ENCODE measurements at regions not wholly inside any gene's neighbourhood (a gene's known extent, or its start where the extent isn't known, plus 50 kb on each side); places are given as distances from the start of the nearest gene placed in this dataset.
"Not testable (repeated sequence)": the region's sequence is repeated elsewhere in the genome, so short reads cannot be mapped to it uniquely, and the experiment has no call there.

DNA sequence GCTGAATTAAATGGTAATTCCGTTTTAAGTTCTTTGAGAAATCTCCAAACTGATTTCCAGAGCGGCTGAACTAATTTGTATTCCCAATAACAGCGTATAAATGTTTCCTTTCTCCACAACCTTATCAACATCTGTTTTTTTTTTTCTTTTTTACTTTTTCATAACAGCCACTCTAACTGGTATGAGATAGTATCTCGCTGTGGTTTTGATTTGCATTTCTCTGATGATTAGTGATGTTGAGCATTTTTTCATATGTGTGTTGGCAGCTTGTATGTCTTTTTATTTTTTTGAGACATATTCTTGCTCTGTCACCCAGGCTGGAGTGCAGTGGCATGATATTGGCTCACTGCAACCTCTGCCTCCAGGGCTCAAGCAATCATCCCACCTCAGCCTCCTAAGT lies 2018.3 kb upstream of the ACO1 start:
- not testable (repeated sequence) for H3K4me3 Mint-ChIP-seq

DNA sequence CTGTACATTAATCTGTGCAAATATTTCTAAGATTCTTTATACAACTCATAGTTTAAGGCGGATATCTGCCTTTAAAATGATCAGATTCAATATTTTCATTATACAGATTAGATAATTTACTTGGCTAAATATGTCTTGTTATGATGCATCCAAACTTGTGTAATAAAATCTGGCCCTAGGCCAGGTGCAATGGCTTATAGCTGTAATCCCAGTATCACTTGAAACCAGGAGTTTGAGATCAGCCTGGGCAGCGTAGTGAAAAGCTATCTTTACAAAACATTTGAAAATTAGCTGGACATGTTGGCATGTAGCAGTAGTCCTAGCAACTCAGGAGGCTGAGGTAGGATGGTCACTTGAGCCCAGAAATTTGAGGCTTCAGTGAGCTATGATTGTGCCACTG lies 2002.2 kb upstream of the ACO1 start:
- H3K4me1 Mint-ChIP-seq (ENCODE audit: low read depth), result no peaks in the 10 kb centered on the region
- no peaks in the 10 kb centered on the region for H3K27me3 Mint-ChIP-seq (ENCODE audit: insufficient read depth)
- no peak for DNase-seq (ENCODE audit: low spot score)
- H3K9me3 Mint-ChIP-seq, result no peaks in the 10 kb centered on the region
- H3K27ac Mint-ChIP-seq, result no peak overlapping the region
- no peaks in the 10 kb centered on the region for H3K36me3 Mint-ChIP-seq (ENCODE audit: low read depth)
- intact Hi-C loops (cut with micrococcal nuclease), result no loop called here
- H3K4me3 Mint-ChIP-seq, result no peak overlapping the region

More for the DNA sequence above, 2018.3 kb upstream of the ACO1 start:
- DNase-seq (ENCODE audit: low spot score); H3K27ac Mint-ChIP-seq; H3K4me1 Mint-ChIP-seq (ENCODE audit: low read depth); H3K27me3 Mint-ChIP-seq (ENCODE audit: insufficient read depth); intact Hi-C loops (cut with micrococcal nuclease); H3K36me3 Mint-ChIP-seq (ENCODE audit: low read depth); H3K9me3 Mint-ChIP-seq: not testable (repeated sequence)

DNA sequence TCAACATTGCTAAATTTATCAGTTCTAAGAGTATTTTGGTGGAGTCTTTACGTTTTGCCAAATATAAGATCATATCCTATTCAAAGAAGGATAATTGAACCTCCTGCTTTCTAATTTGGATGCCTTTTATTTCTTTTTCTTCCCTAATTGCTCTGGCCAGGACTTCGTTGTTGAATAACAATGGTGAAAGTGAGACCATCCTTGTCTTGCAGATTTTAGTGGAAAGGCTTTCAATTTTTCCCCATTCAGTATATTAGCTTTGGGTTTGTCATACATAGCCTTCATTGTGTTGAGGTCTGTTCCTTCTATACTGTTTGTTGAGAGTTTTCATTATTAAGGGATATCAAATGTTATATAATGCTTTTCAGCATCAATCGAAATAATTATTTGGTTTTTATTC lies 1974.2 kb upstream of the ACO1 start:
- Mint-ChIP-seq H3K4me3 (no peak overlapping the region), H3K36me3 (ENCODE audit: low read depth) (no peaks in the 10 kb centered on the region)
- intact Hi-C loops (cut with micrococcal nuclease), result no loop called here

DNA sequence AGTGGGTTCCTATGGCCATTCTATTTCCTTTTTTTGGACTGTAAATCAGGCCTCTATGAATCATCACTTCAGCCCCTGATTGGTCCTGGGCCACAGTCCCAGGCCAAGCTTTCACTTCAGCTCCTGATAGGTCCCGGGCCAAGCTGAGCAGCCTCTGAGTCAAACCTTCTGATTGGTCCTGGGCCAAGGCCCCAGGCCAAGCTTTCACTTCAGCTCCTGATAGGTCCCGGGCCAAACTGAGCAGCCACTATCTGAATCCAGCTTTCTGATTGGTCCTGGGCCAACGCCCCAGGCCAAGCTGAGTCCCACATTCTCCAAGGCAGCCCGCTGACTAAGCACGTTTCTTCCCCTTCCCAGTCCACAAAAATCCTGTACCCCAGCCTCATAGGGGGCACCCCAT lies 1972.9 kb upstream of the ACO1 start:
- intact Hi-C loops (cut with micrococcal nuclease), result no loop called here
- Mint-ChIP-seq H3K27me3 (ENCODE audit: insufficient read depth) (no peaks in the 10 kb centered on the region), H3K4me3 (no peak overlapping the region), H3K4me1 (ENCODE audit: low read depth) (no peaks in the 10 kb centered on the region), H3K27ac (no peak overlapping the region), H3K36me3 (ENCODE audit: low read depth) (no peaks in the 10 kb centered on the region), H3K9me3 (peaks cover 37% of the 10 kb centered on the region)
- DNase-seq (ENCODE audit: low spot score), result no peak

More for the DNA sequence above, 1974.2 kb upstream of the ACO1 start:
- DNase-seq (ENCODE audit: low spot score), result no peak
- H3K27ac Mint-ChIP-seq, result no peak overlapping the region
- H3K27me3 Mint-ChIP-seq (ENCODE audit: insufficient read depth), result no peaks in the 10 kb centered on the region
- H3K4me1 Mint-ChIP-seq (ENCODE audit: low read depth), result no peaks in the 10 kb centered on the region
- peaks cover 32% of the 10 kb centered on the region for H3K9me3 Mint-ChIP-seq

DNA sequence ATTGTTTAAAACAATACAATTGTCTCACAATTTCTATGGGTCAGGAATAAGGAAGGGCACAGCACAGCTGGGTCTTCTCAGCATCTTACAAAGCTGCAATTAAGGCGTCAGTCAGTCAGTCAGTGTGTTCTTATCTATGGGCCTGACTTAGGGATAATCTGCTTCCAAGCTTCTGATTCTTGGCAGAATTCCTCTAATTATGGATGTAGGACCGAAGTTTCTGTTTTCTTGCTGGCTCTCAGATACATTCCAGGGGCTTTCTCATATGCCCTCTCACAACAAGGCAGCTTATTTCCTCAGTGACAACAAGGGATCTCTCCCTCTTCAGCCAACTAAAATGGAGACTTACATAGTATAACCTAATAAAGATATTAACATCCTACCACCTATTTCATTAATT lies 1925.3 kb upstream of the ACO1 start:
- H3K27me3 Mint-ChIP-seq (ENCODE audit: insufficient read depth), result no peaks in the 10 kb centered on the region
- H3K4me3 Mint-ChIP-seq, result no peak overlapping the region
- intact Hi-C loops (cut with micrococcal nuclease), result no loop called here
- DNase-seq (ENCODE audit: low spot score), result no peak
- H3K36me3 Mint-ChIP-seq (ENCODE audit: low read depth), result no peaks in the 10 kb centered on the region
- H3K9me3 Mint-ChIP-seq, result no peaks in the 10 kb centered on the region
- no peaks in the 10 kb centered on the region for H3K4me1 Mint-ChIP-seq (ENCODE audit: low read depth)
- no peak overlapping the region for H3K27ac Mint-ChIP-seq

DNA sequence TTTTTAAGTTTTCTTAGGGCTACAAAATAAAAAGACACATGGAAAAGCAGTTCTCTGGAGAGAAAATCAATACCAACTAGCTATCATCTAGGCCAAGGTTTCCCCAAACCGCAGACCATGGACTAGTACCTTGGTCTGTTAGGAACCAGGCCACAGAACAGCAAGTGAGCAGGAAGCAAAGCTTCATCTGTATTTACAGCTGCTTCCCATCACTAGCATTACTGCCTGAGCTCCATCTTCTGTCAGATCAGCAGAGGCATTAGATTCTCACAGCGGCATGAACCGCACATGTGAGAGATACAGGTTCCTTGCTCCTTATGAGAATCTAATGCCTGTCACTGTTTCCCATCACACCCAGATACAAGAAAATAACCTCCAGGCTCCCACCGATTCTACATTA lies 1907.6 kb upstream of the ACO1 start:
- intact Hi-C loops (cut with micrococcal nuclease), result no loop called here
- no peak overlapping the region for H3K27ac Mint-ChIP-seq
- no peaks in the 10 kb centered on the region for H3K4me1 Mint-ChIP-seq (ENCODE audit: low read depth)
- DNase-seq (ENCODE audit: low spot score), result no peak
- H3K9me3 Mint-ChIP-seq, result peaks cover 3% of the 10 kb centered on the region
- H3K36me3 Mint-ChIP-seq (ENCODE audit: low read depth), result no peaks in the 10 kb centered on the region
- H3K27me3 Mint-ChIP-seq (ENCODE audit: insufficient read depth), result no peaks in the 10 kb centered on the region
- no peak overlapping the region for H3K4me3 Mint-ChIP-seq

DNA sequence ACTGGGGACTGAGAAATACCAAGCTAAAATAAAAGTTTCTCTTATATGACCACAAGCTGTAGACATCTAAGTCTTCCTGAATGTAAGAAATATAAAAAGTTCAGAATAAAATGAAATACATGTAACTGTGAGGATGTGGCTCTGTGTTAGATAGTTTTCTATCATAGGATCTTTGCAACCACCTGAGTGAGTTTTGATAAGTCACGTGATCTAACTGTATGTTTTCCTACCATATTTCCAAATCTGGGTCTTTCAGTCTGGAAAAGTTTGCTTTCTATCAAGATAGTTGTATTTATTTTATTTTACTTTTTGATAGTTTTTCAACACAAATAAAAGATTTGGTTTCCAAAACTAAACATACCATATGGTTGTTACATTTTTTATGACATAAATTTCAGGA lies 1905.8 kb upstream of the ACO1 start:
- H3K4me1 Mint-ChIP-seq (ENCODE audit: low read depth), result no peaks in the 10 kb centered on the region
- peaks cover 4% of the 10 kb centered on the region for H3K9me3 Mint-ChIP-seq
- no peak overlapping the region for H3K4me3 Mint-ChIP-seq
- no peaks in the 10 kb centered on the region for H3K36me3 Mint-ChIP-seq (ENCODE audit: low read depth)
- intact Hi-C loops (cut with micrococcal nuclease), result no loop called here
- no peaks in the 10 kb centered on the region for H3K27me3 Mint-ChIP-seq (ENCODE audit: insufficient read depth)
- no peak overlapping the region for H3K27ac Mint-ChIP-seq
- DNase-seq (ENCODE audit: low spot score), result no peak

DNA sequence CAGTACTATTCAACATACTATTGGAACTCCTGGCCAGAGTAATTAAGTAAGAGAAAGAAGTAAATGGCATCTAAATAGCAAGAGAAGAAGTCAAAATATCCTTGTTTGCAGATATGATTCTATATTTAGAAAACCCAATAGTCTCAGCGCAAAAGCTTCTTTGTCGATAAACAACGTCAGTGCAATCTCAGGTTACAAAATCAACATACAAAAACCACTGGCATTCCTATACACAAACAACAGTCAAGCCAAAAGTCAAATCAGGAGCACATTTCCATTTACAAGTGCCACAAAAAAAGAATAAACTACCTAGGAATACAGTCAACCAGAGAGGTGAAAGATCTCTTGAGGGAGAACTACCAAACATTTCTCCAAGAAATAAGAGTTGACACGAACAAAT lies 1901.9 kb upstream of the ACO1 start:
- no peak for DNase-seq (ENCODE audit: low spot score)
- Mint-ChIP-seq H3K4me1 (ENCODE audit: low read depth) (no peaks in the 10 kb centered on the region), H3K4me3 (no peak overlapping the region), H3K9me3 (peaks cover 4% of the 10 kb centered on the region), H3K27me3 (ENCODE audit: insufficient read depth) (no peaks in the 10 kb centered on the region), H3K36me3 (ENCODE audit: low read depth) (no peaks in the 10 kb centered on the region), H3K27ac (no peak overlapping the region)
- intact Hi-C loops (cut with micrococcal nuclease), result no loop called here

DNA sequence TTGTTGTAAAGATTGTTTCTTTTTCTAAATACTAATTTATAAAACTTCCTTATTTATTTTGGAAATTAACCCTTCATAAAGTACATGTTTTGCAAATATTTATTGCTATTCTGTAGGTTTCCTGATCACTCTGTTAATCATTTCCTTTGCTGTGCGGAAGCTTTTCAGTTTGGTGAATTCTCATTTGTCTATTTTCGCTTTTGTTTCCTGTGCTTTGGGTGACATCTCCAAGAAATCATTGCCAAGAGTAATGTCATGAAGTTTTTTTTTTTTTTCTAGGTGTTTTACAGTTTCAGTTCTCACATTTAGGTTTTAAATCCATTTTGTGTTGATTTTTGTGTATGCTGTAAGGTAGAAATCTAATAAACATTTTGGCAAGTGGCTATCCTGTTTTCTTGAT lies 1899.8 kb upstream of the ACO1 start:
- Mint-ChIP-seq H3K36me3 (ENCODE audit: low read depth) (no peaks in the 10 kb centered on the region), H3K4me1 (ENCODE audit: low read depth) (no peaks in the 10 kb centered on the region), H3K27ac (no peak overlapping the region), H3K4me3 (no peak overlapping the region), H3K27me3 (ENCODE audit: insufficient read depth) (no peaks in the 10 kb centered on the region), H3K9me3 (peaks cover 4% of the 10 kb centered on the region)
- intact Hi-C loops (cut with micrococcal nuclease), result no loop called here
- no peak for DNase-seq (ENCODE audit: low spot score)

DNA sequence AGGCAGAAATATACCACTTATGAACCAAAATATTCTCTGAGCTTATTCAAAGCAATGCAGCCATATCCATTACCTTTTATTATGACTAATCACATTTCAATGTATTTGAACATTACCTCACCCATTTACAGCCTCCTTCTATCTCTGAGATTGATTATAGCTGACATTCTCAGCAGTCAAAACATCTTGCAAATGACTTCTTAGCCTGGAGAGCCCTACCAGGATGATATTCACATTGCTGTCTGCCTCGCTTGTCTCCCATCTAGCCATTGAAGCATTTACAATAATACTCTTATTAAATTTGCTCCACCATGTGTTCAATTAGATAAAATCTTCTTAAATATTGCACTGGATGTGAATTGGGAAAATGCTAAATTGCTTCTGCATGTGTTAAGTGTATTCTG lies 1879.9 kb upstream of the ACO1 start:
- H3K4me1 Mint-ChIP-seq (ENCODE audit: low read depth), result no peaks in the 10 kb centered on the region
- H3K36me3 Mint-ChIP-seq (ENCODE audit: low read depth), result no peaks in the 10 kb centered on the region
- H3K4me3 Mint-ChIP-seq, result no peak overlapping the region
- DNase-seq (ENCODE audit: low spot score), result no peak
- H3K9me3 Mint-ChIP-seq, result no peaks in the 10 kb centered on the region
- no peaks in the 10 kb centered on the region for H3K27me3 Mint-ChIP-seq (ENCODE audit: insufficient read depth)
- intact Hi-C loops (cut with micrococcal nuclease), result no loop called here
- H3K27ac Mint-ChIP-seq, result no peak overlapping the region

DNA sequence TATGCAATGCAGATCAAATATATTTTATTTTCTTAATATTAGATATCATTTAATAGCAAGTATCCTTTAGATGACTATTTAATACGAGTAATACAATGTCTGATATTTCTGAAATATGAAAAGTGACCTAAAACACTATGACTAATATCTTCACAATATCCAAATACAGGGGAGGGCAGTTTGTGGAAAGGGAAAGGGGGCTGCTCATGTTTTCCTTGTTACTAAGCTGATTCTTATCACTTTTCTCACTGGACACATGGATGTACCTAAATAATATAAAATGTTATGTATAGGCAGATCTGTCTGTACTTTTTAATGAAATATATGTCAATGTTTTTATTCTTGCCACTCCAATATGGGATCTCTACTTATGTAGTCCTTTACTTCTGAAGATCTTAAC lies 1879.1 kb upstream of the ACO1 start:
- Mint-ChIP-seq H3K4me1 (ENCODE audit: low read depth) (no peaks in the 10 kb centered on the region), H3K4me3 (no peak overlapping the region), H3K36me3 (ENCODE audit: low read depth) (no peaks in the 10 kb centered on the region), H3K27me3 (ENCODE audit: insufficient read depth) (no peaks in the 10 kb centered on the region), H3K9me3 (no peaks in the 10 kb centered on the region), H3K27ac (no peak overlapping the region)
- no peak for DNase-seq (ENCODE audit: low spot score)
- intact Hi-C loops (cut with micrococcal nuclease), result no loop called here

DNA sequence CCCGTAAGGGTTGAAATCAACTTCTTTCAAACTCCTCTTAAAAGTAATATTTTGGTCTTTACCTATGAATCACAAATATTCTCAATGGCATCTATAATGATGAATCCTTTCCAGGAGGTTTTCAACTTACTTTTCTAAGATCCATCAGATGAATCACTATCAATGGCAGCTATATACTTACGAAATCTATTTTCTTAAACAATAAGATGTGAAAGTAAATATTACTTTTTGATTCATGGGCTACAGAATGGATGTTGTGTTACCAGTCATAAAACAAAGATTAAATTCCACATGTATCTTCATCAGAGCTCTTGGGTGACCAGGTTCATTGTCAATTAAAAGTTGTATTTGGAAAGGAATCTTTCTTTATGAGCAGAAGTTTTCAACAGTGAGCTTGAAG lies 1877.7 kb upstream of the ACO1 start:
- intact Hi-C loops (cut with micrococcal nuclease), result no loop called here
- no peak for DNase-seq (ENCODE audit: low spot score)
- no peaks in the 10 kb centered on the region for H3K4me1 Mint-ChIP-seq (ENCODE audit: low read depth)

DNA sequence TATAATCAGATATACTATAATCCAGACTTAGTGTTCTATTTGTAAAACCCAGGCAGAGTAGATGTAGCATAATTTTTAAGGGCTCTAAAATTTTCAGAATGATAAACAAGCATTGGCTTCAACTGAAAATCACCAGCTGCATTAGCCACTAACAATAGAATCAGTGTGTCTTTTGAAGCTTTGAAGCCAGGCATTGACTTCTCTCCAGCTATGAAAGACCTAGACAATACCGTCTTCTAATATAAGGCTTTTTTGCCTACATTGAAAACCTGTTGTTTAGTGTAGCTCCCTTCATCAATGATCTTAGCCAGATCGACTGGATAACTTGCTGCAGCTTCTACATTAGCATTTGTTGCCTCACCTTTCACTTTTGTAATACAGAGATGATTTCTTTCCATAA lies 1877.3 kb upstream of the ACO1 start:
- no peak for DNase-seq (ENCODE audit: low spot score)
- intact Hi-C loops (cut with micrococcal nuclease), result no loop called here
- H3K9me3 Mint-ChIP-seq, result no peaks in the 10 kb centered on the region
- H3K27me3 Mint-ChIP-seq (ENCODE audit: insufficient read depth), result no peaks in the 10 kb centered on the region
- H3K4me1 Mint-ChIP-seq (ENCODE audit: low read depth), result no peaks in the 10 kb centered on the region
- H3K27ac Mint-ChIP-seq, result no peak overlapping the region
- H3K36me3 Mint-ChIP-seq (ENCODE audit: low read depth), result no peaks in the 10 kb centered on the region
- H3K4me3 Mint-ChIP-seq, result no peak overlapping the region

More for the DNA sequence above, 1877.7 kb upstream of the ACO1 start:
- Mint-ChIP-seq H3K9me3 (no peaks in the 10 kb centered on the region), H3K27me3 (ENCODE audit: insufficient read depth) (no peaks in the 10 kb centered on the region), H3K36me3 (ENCODE audit: low read depth) (no peaks in the 10 kb centered on the region), H3K27ac (no peak overlapping the region), H3K4me3 (no peak overlapping the region)

DNA sequence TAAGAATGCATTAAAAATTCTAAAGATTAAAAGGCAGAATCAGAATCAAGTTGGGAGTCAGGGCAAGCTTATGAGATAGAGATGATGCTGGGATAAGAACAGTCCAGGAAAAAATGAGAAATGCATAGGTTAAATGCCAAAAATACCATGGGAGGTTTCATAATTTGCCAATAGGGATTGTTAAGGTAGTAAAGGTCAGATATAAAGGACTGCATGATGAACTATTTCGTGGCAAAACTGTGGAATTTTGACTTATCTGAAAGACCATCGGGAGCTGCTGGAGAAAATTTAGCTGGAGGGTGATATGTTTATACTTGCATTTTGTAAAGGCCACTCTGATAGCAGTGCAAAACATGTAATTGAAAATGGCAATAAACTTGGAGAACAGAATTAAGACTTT lies 1872.8 kb upstream of the ACO1 start:
- intact Hi-C loops (cut with micrococcal nuclease), result no loop called here
- Mint-ChIP-seq H3K4me3 (no peak overlapping the region), H3K9me3 (no peaks in the 10 kb centered on the region), H3K36me3 (ENCODE audit: low read depth) (no peaks in the 10 kb centered on the region), H3K27me3 (ENCODE audit: insufficient read depth) (no peaks in the 10 kb centered on the region), H3K27ac (no peak overlapping the region), H3K4me1 (ENCODE audit: low read depth) (no peaks in the 10 kb centered on the region)
- DNase-seq (ENCODE audit: low spot score), result no peak
